HG03196 (cell line): ENCODE measurements at regions not wholly inside any gene's neighbourhood (a gene's known extent, or its start where the extent isn't known, plus 50 kb on each side); places are given as distances from the start of the nearest gene placed in this dataset.
"Not testable (repeated sequence)": the region's sequence is repeated elsewhere in the genome, so short reads cannot be mapped to it uniquely, and the experiment has no call there.

ENCODE experiments used
- ATAC-seq: cut with Tn5 transposase; IDR thresholded peaks from one replicate; pipeline ENCODE4 v1.9.1; 2021; ENCODE audit not compliant: unreplicated experiment

DNA sequence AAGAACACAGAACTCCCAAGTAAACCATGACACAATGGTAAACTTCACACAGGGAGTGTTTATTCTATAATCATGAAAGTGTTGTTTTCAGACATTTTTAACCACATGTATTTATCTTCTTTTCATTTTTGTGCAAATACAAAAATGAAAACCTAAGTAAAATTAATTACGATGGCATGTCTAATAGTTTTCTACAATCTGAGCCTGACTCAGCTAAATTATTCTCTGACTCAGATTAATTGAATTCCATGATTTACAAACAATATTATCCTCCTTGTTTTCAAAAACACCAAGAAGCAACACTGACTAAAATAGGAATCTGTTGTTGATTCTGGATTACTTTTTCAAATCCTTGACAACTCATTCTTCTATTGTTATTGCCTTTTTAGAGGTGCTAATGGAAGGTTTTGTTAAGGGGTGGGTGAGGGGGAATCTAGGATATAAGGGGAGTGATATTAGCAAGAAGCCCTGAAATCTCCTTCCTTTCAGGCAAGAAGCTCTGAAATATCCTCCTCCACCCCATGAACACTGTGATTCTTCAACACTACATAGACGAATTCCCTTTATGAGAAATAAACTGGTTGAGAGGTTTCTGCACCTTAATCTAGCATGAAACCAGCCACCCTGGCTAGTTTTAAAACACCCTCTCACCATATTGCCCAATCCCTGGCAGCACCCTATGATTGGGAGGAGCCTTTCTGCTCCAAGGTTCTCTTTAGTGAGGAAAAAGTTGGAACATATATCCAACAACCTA lies 1057.7 kb upstream of the PCDH20 start:
- ATAC-seq: no peak

DNA sequence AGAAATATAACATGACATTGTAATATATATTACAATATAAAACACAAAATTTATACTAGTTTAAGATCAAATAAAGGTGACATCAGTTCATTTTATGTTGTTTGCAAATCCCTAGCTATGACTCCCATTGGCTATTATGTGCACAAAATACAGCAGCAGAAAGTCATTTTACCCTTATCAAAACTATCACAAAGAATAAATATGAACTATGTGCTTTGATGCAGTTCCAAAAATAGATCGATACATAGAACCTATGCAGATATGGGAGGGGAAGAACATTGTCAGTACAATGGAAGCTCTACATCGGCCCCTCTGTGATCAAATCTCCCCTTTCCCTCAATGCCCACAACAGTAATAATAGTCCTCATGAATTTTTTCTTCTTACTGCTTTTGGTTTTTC lies 1038.1 kb upstream of the PCDH20 start:
- ATAC-seq: no peak

DNA sequence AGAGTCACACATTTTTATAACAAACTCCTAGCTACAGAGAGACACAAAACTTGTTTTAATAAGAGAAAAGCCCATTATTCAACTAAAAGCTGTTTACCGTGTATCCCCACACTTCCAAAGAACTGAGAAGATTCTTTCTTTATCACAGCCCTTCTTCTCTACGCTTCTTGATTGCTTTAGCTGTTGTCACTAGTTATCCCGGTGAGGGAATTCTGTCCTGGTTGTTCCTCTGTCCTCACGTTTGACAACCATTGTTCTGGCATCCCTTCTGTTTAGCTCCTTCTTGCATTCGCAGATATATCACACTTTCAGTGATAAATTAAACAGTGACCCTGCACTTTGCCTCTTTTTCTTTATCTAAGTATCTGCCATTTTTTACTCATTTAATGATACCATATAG lies 1035.1 kb upstream of the PCDH20 start:
- no peak for ATAC-seq

DNA sequence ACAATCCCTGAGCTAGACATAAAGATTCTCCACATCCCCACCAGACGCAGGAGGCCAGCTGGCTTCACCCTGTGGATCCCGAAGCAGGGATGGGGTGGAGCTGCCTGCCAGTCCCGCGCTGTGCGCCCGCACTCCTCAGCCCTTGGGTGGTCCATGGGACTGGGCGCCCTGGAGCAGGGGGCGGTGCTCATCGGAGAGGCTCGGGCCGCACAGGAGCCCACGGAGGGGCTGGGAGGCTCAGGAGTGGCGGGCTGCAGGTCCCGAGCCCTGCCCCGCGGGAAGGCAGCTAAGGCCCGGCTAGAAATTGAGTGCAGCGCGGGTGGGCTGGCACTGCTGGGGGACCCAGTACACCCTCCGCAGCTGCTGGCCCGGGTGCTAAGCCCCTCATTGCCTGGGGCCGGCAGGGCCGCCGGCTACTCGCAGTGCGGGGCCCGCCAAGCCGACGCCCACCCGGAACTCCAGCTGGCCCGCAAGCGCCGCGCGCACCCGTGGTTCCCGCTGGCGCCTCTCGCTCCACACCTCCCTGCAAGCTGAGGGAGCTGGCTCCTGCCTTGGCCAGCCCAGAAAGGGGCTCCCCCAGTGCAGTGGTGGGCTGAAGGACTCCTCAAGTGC lies 1032.2 kb upstream of the PCDH20 start:
- not testable (repeated sequence) for ATAC-seq

DNA sequence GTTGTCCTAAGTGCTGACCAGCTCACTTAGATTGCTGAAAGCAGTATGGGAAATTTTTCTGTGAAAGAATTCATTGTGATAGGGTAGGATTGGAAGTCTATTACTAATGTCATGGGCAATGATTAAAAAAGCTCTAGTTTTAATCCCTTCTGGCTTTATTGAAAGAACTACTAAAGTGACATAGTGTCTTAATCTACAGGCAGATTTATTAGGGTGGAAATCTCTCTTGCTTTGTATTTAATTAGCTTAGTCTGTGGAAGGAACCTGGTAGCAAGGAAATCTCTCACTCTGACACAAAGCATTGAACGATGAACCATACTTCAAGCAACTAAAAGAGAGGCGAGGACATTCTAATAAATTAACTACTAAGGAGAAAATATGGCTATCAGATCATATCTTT lies 1029.2 kb upstream of the PCDH20 start:
- ATAC-seq: no peak

DNA sequence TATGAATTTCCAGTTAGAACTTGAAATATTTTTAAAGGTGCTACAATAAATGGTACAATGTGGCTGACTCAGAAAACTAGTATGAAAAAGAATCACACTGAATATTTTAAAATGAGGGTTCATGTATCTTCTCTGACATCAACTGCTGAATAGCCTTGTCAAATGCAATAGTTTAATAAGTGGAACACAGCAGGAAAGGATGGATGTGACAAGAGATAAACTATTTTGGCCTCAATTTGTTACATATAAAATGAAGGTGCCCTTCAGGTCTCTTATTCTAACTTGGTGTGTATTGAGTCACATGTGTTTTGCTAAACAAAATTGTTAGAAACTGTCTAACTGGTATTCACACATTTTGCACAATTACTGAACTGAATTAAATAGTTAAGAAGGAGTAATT lies 1018.4 kb upstream of the PCDH20 start:
- ATAC-seq: no peak

DNA sequence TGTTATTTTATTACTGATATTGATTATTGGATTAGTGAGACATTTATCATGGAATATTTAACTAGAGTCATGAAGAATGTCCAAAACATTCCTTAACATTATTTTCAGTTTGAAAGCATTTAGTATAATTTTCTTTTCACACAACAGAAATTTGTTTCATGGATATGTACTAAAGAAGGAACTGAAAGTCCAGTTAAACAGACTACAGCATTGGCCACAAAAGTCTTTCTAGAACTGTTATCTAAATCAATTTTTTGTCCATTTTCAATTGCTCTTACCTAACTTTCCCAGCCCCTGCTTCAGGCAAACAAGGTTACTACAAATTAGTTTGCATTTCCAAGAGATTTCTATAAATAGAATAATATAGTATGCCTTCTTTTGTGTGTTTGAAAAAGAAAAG lies 1018.0 kb upstream of the PCDH20 start:
- no peak for ATAC-seq

DNA sequence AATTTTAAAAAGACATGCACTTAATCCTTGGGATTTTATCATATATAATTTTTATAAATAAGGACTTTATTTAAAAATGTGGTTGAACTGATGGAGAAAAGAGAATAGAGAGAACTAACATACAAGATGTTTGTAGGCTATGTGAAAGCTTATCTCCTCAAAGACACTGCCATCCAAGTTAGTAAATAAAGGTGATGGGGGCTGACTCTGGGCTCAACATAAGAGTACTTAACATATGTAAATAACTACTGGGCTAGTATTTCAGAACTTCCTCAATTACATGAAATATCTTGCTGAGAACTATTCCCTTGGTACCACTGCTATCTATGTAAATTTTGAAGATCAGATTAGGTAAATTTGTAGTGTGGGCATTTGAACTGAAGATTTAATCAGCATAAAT lies 1017.3 kb upstream of the PCDH20 start:
- no peak for ATAC-seq

DNA sequence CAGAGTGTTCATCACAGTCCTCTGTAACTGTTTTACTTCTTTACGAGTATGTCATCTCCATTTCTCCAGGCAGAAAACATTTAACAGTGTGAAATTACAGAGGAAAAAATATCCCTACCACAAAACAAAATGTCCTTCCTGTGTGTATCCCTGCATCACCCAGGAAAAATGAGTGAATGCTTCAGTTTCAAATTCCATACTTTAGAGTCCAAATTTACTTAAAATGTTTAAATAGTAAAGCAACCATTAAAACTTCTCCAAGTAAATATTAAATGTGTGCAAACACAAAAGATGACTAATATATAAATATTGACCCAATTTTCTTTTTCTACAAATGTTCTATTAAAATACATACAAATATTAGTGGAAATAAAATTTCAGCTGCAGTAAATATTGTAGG lies 1016.6 kb upstream of the PCDH20 start:
- ATAC-seq: no peak

DNA sequence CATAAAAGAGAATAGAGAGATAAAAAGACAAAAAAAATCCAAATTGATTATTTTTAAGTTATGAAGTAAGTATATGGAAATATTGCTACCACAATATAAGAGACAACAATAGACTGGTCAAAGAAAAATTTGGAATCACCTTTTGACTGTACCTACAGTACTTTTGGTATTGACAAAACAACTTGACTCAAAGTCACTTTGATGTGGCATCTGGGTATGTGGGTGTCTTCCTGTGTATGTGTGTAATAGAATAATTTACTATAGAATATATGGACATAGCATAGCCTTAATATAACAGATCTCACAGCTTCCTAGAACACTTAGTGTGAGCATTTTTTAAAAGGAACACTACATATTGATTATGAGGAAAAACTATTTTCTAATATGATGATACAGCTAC lies 1016.2 kb upstream of the PCDH20 start:
- no peak for ATAC-seq

DNA sequence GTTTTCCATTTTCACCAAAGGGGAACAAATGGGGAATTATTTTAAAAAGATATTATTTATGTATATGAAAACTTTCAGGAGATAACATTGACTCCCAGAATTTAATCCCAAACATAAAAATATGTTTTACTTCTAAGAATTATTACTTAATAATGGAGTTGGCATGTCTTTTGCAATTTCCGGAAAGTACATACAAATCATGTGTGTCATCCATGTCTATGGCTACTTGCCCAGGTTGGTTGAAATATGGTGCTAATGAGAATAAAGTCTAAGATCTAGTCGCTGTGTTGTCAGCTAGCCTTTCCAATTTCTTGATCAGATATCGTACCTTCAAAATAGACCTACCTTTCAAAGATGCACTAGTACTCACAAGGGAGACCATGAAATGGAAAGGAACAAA lies 1003.2 kb upstream of the PCDH20 start:
- no peak for ATAC-seq

DNA sequence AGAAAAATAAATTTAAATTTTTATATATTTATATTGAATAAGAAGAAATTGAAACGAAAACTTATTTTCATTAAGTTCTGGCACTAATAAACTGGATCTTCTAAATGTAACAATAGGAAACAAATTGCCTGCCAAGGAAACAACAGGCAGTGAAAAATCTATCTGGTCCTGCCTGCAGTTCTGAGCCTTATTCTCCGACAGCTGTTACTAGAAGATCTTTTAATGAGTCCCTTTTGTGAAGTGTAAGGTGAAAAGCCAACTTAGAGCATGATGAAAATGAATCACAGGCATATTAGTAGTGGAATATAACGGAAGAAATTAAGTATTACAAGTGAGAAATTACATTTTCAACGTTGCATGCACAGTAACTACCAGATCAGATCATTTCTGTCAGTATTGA lies 1002.7 kb upstream of the PCDH20 start:
- ATAC-seq: no peak

DNA sequence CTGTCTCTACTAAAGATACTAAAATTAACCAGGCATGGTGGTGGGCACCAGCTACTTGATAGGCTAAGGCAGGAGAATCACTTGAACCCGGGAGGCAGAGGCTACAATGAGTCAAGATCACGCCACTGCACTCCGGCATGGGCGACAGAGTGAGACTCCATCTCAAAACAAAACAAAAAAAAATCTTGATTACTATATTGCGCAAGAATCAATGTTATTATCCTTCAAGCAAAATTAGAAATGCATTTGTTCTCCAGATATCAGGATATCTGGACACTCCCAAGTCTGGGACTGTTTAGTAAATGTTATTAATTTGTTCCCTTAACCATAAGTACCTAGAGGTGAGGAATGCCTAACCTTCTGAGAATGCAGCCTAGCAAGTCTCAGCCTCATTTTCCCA lies 992.2 kb upstream of the PCDH20 start:
- ATAC-seq: no peak

DNA sequence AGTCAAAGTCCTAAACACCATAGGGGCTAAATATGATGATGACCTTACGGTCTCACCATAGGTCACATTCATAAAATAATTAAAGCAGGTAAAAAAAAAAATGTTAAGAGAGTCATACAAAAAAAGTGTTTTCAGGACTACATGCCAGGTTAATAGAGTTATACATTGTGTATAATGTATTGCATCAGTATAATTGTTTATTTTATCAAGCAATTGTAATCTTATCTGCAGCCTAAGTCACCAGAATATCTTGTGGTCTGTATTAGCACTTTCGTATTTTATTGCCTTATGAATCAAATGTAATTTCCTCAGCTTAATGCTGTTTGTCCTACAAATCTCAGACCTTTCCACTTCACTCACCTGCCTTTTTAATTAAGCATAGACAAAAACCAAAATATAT lies 972.9 kb upstream of the PCDH20 start:
- ATAC-seq: no peak

DNA sequence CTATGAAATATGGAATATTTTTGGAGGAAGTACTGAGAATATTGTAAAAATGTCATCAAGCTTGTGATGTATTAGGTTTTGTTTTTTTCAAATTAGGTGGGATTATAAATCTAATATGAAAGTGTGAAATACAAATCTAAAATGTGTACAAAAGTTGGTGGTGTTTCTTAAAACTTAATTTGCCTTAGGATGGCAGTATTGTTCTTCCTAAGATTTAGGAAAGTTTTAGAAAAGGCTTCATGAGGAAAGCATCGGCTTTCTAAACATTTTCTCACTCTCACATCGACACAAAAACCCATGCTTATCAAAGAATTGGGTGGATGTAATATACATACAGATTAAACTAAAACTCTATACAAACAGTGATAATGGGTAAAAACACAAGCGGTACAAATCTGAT lies 972.0 kb upstream of the PCDH20 start:
- no peak for ATAC-seq

DNA sequence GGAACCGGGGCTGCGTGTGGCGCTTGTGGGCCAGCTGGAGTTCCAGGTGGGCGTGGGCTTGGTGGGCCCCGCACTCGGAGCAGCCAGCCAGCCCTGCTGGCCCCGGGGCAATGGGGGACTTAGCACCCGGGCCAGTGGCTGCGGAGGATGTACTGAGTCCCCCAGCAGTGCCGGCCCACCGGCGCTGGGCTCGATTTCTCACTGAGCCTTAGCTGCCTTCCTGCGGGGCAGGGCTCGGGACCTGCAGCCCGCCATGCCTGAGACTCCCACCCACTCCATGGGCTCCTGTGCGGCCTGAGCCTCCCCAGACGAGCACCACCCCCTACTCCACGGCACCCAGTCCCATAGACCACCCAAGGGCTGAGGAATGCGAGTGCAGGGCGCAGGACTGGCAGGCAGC lies 963.6 kb upstream of the PCDH20 start:
- not testable (repeated sequence) for ATAC-seq

DNA sequence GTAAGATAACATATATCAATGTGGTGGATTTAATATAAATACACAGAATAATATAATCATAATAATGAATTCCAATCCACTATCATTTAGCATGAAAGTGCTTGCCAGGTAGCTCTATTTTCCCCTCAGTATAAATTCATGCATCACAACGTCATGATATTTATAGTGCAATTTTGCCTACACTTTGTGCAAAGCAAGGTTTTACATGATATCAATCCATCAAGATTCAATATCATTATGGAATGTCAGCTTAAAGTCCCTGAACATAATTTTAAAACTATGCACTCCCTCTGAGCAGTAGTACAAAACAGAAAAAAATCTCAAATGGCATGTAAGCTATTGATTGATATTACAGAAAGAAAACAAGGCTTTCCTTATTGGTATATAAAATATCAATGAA lies 962.2 kb upstream of the PCDH20 start:
- no peak for ATAC-seq

DNA sequence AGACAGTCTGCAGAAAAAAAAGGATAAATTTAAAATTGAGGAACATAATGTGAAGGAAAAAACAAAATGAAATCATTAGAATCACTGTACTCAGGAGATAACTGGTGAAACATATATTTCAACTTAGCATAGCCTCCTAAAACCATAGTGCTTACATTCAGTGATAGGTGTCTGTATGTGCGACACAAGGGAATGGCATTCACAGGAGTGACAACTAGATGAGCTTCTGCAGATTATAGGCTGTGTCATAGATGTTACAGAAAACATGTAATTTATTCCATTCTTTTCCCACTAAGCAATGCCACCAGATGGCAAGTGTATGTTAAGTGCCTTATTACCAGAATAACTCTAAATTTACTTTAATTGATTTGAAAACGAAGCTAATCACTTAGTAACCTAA lies 960.0 kb upstream of the PCDH20 start:
- no peak for ATAC-seq

DNA sequence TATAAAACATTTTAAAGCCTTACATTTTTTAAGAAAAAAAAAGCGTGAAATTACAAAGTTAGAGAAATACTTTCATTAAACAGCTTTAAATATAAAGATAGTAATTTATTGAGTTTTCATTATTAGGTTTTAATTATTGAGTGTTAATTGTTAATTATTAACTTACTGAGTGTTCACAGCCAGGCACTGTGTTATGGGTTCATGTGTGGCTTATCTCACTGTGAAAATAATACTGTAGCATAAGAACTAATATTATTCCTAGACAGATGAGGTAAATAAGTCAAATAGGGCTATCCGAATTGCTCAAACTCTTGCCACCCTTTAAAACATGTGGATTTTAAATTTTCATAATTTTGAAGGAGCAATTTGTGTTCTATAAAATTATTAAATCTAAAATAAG lies 956.1 kb upstream of the PCDH20 start:
- no peak for ATAC-seq

DNA sequence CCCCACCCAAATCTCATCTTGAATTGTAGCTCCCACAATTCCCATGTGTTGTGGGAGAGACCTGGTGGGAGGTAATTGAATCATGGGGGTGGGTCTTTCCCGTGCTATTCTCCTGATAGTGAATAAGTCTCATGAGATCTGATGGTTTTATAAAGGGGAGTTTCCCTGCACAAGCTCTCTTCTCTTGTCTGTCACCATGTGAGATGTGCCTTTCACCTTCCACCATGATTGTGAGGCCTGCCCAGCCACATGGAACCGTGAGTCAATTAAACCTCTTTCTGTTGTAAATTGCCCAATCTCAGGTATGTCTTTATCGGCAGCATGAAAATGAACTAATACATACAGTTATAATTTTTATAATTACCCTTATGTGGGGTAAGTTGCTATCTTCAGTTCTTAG lies 952.3 kb upstream of the PCDH20 start:
- not testable (repeated sequence) for ATAC-seq

DNA sequence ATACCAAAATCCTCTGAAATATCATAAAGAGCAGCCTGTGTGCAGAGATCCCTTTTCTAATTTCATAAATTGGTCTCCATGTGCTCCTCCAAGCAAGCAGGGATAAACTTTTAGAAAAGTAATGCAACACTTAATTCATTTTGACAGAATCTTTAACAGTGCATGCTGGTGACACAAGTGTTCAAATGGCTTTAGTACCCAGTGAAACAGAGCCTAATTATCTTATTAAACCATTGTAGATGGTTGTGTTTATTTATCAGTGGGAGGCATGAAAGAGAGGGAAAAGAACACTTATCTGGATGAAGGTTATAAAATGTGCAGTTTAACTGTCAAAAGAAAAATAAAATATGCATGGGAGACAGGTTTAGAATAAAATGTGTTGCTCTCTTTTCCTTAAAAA lies 945.0 kb upstream of the PCDH20 start:
- no peak for ATAC-seq

DNA sequence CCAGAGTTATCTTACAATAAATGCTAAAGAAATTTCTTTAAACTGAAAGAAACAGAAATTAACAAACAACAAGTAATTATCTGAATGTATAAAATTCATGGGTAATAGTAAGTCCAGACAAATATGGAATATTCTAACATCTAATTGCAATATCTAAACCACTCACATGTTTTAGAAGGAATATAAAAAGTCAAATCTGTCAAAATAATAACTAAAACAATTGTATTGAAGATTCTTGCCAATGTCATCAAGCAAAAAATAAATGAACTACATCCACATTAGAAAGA lies 942.9 kb upstream of the PCDH20 start:
- ATAC-seq: no peak
